ENCODE measurements at regions not wholly inside any gene's neighbourhood (a gene's known extent, or its start where the extent isn't known, plus 50 kb on each side); places are given as distances from the start of the nearest gene placed in this dataset.
A peak's percentile ranks its signal among the peaks of the same experiment; 100 is the strongest.

- FAIRE-seq (no peak), DNase-seq (ENCODE audit: low read depth, low spot score) (no peak)
- Histone ChIP-seq H3K9me1 (ENCODE audit: control insufficient read depth, extremely low read depth, insufficient read depth, low read length) (no peaks in the 10 kb centered on the region), H3K9ac (ENCODE audit: control insufficient read depth, extremely low read depth, insufficient read depth, low read length) (no peak overlapping the region), H3K4me2 (ENCODE audit: control insufficient read depth, extremely low read depth, insufficient read depth, low read depth, low read length) (no peak overlapping the region), H3K79me2 (ENCODE audit: control insufficient read depth, insufficient read depth, low read length) (no peaks in the 10 kb centered on the region), H3K27me3 (ENCODE audit: control insufficient read depth, extremely low read depth, insufficient read depth, low read length) (no peaks in the 10 kb centered on the region), H2AFZ (ENCODE audit: control insufficient read depth, low read length) (no peak overlapping the region), H4K20me1 (ENCODE audit: control insufficient read depth, extremely low read depth, insufficient read depth, low read length) (no peaks in the 10 kb centered on the region), H3K27ac (ENCODE audit: control insufficient read depth, insufficient read depth, low read length) (no peak overlapping the region), H3K36me3 (ENCODE audit: control insufficient read depth in 2 of 2, extremely low read depth in 1 of 2, insufficient read depth in 2 of 2, low read length in 2 of 2) (no peaks in the 10 kb centered on the region), H3K4me3 (ENCODE audit: control insufficient read depth in 2 of 3, extremely low read depth in 1 of 3, insufficient read depth in 2 of 3, low read depth in 1 of 3, low read length in 3 of 3) (no peak overlapping the region), H3K4me1 (ENCODE audit: control insufficient read depth, extremely low read depth, insufficient read depth, low read length) (no peaks in the 10 kb centered on the region), H3K9me3 (ENCODE audit: control insufficient read depth, low read depth, low read length) (no peaks in the 10 kb centered on the region)
- TF ChIP-seq EZH2 (IDR thresholded peaks at IDR 0.05; ENCODE audit: low read length): no peak
- TF ChIP-seq, protein P1, sequence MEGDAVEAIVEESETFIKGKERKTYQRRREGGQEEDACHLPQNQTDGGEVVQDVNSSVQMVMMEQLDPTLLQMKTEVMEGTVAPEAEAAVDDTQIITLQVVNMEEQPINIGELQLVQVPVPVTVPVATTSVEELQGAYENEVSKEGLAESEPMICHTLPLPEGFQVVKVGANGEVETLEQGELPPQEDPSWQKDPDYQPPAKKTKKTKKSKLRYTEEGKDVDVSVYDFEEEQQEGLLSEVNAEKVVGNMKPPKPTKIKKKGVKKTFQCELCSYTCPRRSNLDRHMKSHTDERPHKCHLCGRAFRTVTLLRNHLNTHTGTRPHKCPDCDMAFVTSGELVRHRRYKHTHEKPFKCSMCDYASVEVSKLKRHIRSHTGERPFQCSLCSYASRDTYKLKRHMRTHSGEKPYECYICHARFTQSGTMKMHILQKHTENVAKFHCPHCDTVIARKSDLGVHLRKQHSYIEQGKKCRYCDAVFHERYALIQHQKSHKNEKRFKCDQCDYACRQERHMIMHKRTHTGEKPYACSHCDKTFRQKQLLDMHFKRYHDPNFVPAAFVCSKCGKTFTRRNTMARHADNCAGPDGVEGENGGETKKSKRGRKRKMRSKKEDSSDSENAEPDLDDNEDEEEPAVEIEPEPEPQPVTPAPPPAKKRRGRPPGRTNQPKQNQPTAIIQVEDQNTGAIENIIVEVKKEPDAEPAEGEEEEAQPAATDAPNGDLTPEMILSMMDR (optimal IDR thresholded peaks at IDR 0.05 in 1 of 3, IDR thresholded peaks at IDR 0.05 in 1 of 3, conservative IDR thresholded peaks at IDR 0.05 in 1 of 3; ENCODE audit: extremely low read depth in 1 of 3, insufficient read depth in 2 of 3, low read length in 3 of 3): no peak
- dilution Hi-C loops (cut with MboI; ENCODE audit: extremely low pct_ligation_motif_present, low sequenced_read_pairs): no loop called here
Observed at GRCh38 chr9:84169240-84169639, 171.3 kb downstream of the SLC28A3 start.

- Histone ChIP-seq H4K20me1 (ENCODE audit: control insufficient read depth, extremely low read depth, insufficient read depth, low read length) (no peaks in the 10 kb centered on the region), H3K9me1 (ENCODE audit: control insufficient read depth, extremely low read depth, insufficient read depth, low read length) (no peaks in the 10 kb centered on the region), H3K27me3 (ENCODE audit: control insufficient read depth, extremely low read depth, insufficient read depth, low read length) (no peaks in the 10 kb centered on the region), H3K4me2 (ENCODE audit: control insufficient read depth, extremely low read depth, insufficient read depth, low read depth, low read length) (no peak overlapping the region), H3K27ac (ENCODE audit: control insufficient read depth, insufficient read depth, low read length) (no peak overlapping the region), H3K36me3 (ENCODE audit: control insufficient read depth in 2 of 2, extremely low read depth in 1 of 2, insufficient read depth in 2 of 2, low read length in 2 of 2) (no peaks in the 10 kb centered on the region), H3K79me2 (ENCODE audit: control insufficient read depth, insufficient read depth, low read length) (no peaks in the 10 kb centered on the region), H2AFZ (ENCODE audit: control insufficient read depth, low read length) (no peak overlapping the region), H3K4me1 (ENCODE audit: control insufficient read depth, extremely low read depth, insufficient read depth, low read length) (no peaks in the 10 kb centered on the region), H3K4me3 (ENCODE audit: control insufficient read depth in 2 of 3, extremely low read depth in 1 of 3, insufficient read depth in 2 of 3, low read depth in 1 of 3, low read length in 3 of 3) (no peak overlapping the region), H3K9me3 (ENCODE audit: control insufficient read depth, low read depth, low read length) (no peaks in the 10 kb centered on the region), H3K9ac (ENCODE audit: control insufficient read depth, extremely low read depth, insufficient read depth, low read length) (no peak overlapping the region)
- no peak for DNase-seq (ENCODE audit: low read depth, low spot score)
- no peak for FAIRE-seq
- TF ChIP-seq, protein P1 (optimal IDR thresholded peaks at IDR 0.05 in 1 of 3, IDR thresholded peaks at IDR 0.05 in 1 of 3, conservative IDR thresholded peaks at IDR 0.05 in 1 of 3; ENCODE audit: extremely low read depth in 1 of 3, insufficient read depth in 2 of 3, low read length in 3 of 3): peak in 1 of 3 experiments; percentile 23
- no peak for TF ChIP-seq EZH2 (IDR thresholded peaks at IDR 0.05; ENCODE audit: low read length)
- dilution Hi-C loops (cut with MboI; ENCODE audit: extremely low pct_ligation_motif_present, low sequenced_read_pairs): no loop called here
Observed at GRCh38 chr9:84170521-84171141, 169.9 kb downstream of the SLC28A3 start.

All from keratinocyte (primary cell).